ENCODE measurements at regions not wholly inside any gene's neighbourhood (a gene's known extent, or its start where the extent isn't known, plus 50 kb on each side); places are given as distances from the start of the nearest gene placed in this dataset.
A peak's percentile ranks its signal among the peaks of the same experiment; 100 is the strongest.

- no peak for DNase-seq
These were observed 711.4 kb downstream of the MTRR start for GRCh38 chr5:8580298-8580697.

- no peak for DNase-seq
These were observed 712.1 kb downstream of the MTRR start for GRCh38 chr5:8581047-8581446.

GRCh38 chr5:8585230-8586018 lies 716.5 kb downstream of the MTRR start:
- DNase-seq: no peak

- no peak for DNase-seq
These were observed 722.0 kb downstream of the MTRR start for GRCh38 chr5:8590959-8591358.

DNA sequence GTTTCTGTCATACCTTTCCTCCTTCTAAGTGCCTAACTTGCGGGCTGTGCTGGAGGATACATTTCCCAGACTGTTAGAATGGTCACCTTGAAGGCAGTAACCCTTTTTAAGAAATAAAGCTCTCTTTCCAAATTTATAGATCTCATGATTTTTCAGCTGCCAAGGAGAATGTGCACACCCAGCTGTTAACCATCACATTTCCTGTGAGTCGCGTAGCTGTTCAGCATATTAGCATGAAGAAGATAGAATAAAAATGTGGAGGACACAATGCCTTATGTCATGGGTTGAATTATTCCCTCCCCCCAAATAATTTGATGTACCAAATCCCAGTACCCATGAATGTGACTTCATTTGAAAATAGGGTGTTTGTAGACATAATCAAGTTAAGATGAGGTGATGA lies 729.4 kb downstream of the MTRR start:
- DNase-seq: no peak

DNA sequence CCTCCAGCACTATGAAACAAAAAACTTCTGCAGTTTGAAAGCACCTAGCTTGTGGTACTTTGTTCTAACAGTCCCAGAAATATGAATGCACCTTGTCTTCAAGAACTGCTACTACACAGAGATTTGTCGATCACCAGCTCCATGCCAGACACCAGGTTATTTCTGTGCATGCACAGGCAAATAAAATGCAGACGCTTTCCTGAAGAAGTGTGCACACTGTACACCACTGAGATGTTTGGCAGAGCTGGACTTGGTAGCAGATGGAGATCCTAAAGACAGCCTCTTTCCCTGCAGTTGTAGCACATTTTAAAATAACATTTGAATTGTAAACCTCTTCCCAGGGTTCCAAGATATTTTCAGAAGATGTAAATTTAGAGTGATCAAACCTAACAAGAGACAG lies 730.0 kb downstream of the MTRR start:
- DNase-seq: no peak

- DNase-seq: peak; percentile 17
These were observed 731.9 kb downstream of the MTRR start for GRCh38 chr5:8600843-8601242.

- peak; percentile 44 for DNase-seq
These were observed 732.9 kb downstream of the MTRR start for GRCh38 chr5:8601831-8602354.

DNA sequence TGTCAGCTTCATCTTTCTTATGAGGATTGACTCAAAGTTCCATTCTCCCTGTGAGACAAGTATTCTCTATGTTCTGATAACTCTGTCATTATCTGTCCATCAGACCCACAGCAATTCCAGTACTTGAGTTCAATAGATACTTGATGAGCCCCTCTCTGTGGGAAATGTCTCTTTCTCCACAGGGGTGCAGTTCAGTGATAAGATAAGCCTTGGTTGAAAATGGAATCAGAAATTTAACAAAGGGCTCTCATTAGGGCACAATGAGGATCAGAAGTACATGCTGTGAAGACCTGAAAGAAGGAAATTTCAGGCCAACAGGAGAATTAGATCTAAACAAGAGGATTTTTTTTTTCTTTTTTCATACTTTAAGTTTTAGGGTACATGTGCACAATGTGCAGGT lies 737.3 kb downstream of the MTRR start:
- no peak for DNase-seq

DNA sequence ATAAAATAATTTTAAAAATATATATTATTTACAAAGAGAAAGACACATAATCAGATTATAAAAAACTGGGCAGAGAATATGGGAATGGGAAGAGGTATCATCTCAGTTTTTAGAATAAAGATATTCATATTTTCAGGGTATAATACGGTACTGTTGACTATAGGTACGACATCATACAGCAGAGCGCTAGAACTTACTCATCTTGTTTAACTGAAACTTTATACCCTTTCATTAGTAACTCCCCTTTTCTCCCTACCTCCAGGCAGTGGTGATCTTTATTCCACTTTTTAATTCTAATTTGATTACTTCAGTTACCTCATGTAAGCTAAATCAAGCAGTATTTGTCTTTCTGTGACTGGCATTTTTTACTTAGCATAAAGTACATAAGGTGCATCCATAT lies 742.1 kb downstream of the MTRR start:
- DNase-seq: no peak

DNA sequence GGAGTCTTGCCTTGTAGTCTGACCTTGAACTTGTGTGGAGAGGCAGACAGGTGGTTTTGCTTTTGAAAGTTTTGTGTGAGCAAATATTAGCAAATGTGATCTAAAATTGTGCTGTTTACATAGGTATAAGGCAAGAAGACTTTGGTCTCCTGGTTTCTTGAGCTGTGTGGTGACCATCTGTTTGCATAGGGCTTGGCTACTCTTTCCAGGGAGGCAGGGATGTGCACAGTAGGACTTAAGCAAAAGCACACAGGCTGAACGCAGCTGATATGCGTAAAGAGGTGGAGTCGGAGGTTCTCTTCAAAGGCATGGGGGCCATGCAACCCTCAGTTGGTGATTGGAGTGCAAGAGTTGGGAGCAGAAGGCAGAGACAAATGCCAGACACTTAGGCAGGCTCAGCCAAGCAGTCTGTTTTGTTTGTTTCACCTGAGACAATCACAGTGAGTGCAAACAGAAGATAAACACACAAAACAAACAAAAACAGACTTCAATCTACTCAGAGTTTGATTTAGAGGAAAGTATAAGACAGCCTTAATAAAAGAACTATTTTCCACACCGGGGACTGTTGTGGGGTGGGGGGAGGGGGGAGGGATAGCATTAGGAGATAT lies 744.2 kb downstream of the MTRR start:
- no peak for DNase-seq

- no peak for DNase-seq
These were observed 746.4 kb downstream of the MTRR start for GRCh38 chr5:8615142-8615858.

GRCh38 chr5:8628521-8628920 lies 759.6 kb downstream of the MTRR start:
- DNase-seq: no peak

GRCh38 chr5:8633259-8633658 lies 764.3 kb downstream of the MTRR start:
- peak; percentile 51 for DNase-seq

DNA sequence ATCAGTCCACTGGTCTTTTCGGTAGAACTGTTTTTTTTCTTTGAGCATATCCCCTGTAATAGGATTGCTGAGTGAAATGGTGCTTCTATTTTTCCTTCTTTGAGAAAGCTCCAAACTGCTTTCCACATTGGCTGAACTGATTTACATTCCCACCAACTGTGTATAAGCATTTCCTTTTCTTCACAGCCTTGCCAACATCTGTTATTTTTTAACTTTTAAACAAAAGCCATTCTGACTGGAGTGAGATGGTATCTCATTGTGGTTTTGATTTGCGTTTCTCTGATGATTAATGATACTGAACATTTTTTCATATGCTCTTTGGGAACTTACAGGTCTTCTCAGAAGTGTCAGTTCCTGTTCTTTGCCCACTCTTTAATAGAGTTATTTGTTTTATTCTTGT lies 764.7 kb downstream of the MTRR start:
- peak; percentile 72 for DNase-seq

DNA sequence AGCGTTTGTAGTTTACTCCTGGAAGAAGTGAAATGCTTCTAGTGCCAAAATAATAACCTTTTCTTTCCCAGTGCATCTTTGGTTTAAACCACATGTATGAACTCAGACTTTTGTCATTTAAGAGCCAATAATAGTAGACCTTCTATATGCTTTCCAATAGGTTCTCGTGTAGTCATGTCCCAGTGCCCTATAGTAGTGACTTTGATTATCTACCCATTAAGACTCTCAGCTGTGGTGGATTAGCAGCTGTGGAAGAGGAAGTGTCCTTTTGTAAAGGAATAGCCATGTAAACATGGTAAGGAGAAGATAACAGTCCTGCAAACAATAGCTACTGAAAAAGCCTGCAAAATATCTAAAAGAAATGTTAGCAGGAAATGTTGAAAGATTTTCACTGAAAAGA lies 765.3 kb downstream of the MTRR start:
- DNase-seq: no peak

DNA sequence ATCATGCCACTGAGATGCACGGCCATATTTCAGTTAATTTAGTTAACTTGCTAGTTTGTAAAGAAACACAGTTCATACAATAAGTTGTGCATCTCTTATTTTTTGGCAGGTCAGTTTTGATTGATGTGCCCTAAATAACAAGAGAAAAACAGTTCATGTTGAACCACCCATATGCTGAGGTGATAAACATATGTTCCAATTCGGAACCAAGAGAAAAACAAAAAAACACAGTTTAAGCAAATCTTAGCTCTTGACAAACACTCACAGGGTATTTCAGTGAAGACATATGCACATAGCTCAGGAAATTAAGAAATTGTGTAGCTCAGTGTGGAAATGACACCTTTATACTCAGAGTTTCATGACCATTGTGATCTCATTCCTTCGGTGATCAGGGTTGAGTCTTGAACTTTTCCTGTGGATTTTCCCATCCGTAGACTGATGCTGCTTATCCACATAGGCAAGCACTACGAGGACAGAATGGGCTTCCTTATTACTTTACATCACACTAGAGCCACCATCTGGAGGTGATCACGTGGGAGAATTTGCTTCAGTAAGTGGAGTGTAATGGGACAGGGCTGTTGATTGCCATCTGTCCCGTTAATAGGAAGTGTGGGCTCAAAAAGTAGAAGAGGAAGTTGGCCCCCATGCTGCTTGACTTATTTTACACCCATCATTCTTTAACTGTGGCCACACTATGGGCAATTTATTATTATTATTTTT lies 773.0 kb downstream of the MTRR start:
- DNase-seq: no peak

- no peak for DNase-seq
These were observed 775.4 kb downstream of the MTRR start for GRCh38 chr5:8644377-8644776.

GRCh38 chr5:8647111-8647510 lies 778.2 kb downstream of the MTRR start:
- no peak for DNase-seq

DNA sequence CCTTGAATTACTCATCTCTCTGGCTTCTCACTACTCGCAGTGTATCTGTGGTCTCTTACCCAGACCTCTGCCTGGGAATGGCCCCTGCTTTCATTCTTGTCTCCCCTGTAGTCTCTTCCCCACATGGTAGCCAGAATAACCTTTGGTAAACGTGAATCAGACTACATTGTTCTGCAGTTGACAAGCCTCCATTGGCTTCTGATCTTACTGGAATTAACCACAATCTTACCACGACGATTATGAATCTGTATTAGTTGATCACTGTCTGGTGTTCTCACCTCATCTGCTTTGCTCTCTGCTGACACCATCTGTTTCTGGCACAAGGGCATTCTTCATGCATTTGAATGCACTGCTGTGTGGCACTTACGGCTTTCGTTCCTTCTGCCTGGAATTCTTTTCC lies 781.2 kb downstream of the MTRR start:
- peak; percentile 65 for DNase-seq

DNA sequence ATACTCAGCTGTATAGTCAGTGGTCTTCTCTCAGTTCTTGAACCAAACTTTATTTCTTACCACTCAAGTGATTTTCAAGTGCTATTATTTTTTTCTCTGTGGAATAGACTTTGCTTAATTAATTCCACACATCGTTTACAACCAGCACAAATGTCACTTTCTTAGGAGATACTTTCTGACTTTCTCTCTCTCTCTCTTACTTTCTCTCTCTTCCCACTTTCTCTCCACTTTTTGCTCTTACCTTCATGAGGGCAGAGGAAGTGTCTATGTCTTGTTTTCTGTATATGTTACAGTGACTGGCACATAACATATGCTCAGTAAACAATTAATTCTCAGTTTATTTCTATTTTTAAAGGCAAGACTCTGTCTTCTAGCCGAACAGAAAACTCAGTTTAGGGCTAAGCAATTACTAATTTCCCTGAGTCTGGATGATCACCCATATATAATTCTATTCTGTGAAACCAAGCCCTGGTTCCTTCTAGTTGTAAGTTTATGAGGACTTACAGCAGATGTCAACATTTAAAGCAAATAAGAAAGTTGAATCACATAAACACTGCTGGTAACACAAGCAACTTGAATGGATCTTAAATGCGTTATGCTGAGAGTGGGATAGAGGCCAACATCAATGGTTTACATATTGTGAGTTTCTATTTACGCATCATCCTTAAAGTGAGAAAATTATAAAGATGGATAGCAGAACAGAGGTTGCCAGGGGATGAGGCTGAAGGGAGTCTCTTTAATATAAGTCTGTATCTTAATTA lies 791.4 kb downstream of the MTRR start:
- DNase-seq: no peak

- DNase-seq: no peak
These were observed 794.4 kb downstream of the MTRR start for GRCh38 chr5:8663374-8663773.
